GM21360 (cell line): ENCODE measurements at regions not wholly inside any gene's neighbourhood (a gene's known extent, or its start where the extent isn't known, plus 50 kb on each side); places are given as distances from the start of the nearest gene placed in this dataset.
"Not testable (repeated sequence)": the region's sequence is repeated elsewhere in the genome, so short reads cannot be mapped to it uniquely, and the experiment has no call there.

Experiments used
- ATAC-seq: cut with Tn5 transposase; IDR thresholded peaks from one replicate; pipeline ENCODE4 v1.9.1; 2021; ENCODE audit warnings: mild to moderate bottlenecking, moderate library complexity; ENCODE audit not compliant: unreplicated experiment

- ATAC-seq = no peak
Measured at GRCh38 chr1:157235307-157235706, 97.1 kb upstream of the ETV3 start.

GRCh38 chr1:157234705-157235273 is 96.6 kb upstream of the ETV3 start:
- no peak for ATAC-seq

GRCh38 chr1:157233131-157233530 is 94.9 kb upstream of the ETV3 start:
- ATAC-seq = no peak

GRCh38 chr1:157231846-157232525 is 93.8 kb upstream of the ETV3 start:
- no peak for ATAC-seq

GRCh38 chr1:157230500-157230899 is 92.3 kb upstream of the ETV3 start:
- no peak for ATAC-seq

- no peak for ATAC-seq
Measured at GRCh38 chr1:157227700-157228099, 89.5 kb upstream of the ETV3 start.

- ATAC-seq = no peak
Measured at GRCh38 chr1:157226739-157227138, 88.5 kb upstream of the ETV3 start.

GRCh38 chr1:157219600-157219999 is 81.4 kb upstream of the ETV3 start:
- ATAC-seq = no peak

- ATAC-seq = no peak
Measured at GRCh38 chr1:157219182-157219581, 81.0 kb upstream of the ETV3 start.

GRCh38 chr1:157218671-157219070 is 80.5 kb upstream of the ETV3 start:
- ATAC-seq = no peak

GRCh38 chr1:157217486-157217885 is 79.3 kb upstream of the ETV3 start:
- no peak for ATAC-seq

GRCh38 chr1:157213836-157214235 is 75.6 kb upstream of the ETV3 start:
- no peak for ATAC-seq

- ATAC-seq = no peak
Measured at GRCh38 chr1:157209514-157209913, 71.3 kb upstream of the ETV3 start.

- ATAC-seq = not testable (repeated sequence)
Measured at GRCh38 chr1:157205982-157206381, 67.8 kb upstream of the ETV3 start.

GRCh38 chr1:157203166-157203565 is 65.0 kb upstream of the ETV3 start:
- ATAC-seq = no peak

- no peak for ATAC-seq
Measured at GRCh38 chr1:157202331-157202730, 64.1 kb upstream of the ETV3 start.

GRCh38 chr1:157201767-157202166 is 63.6 kb upstream of the ETV3 start:
- no peak for ATAC-seq

GRCh38 chr1:157200451-157200850 is 62.3 kb upstream of the ETV3 start:
- no peak for ATAC-seq

- ATAC-seq = no peak
Measured at GRCh38 chr1:157199421-157199755, 61.2 kb upstream of the ETV3 start.

GRCh38 chr1:157198619-157199420 is 60.6 kb upstream of the ETV3 start:
- no peak for ATAC-seq

- ATAC-seq = no peak
Measured at GRCh38 chr1:157197906-157198435, 59.8 kb upstream of the ETV3 start.
